ENCODE measurements at regions not wholly inside any gene's neighbourhood (a gene's known extent, or its start where the extent isn't known, plus 50 kb on each side); places are given as distances from the start of the nearest gene placed in this dataset.

DNA sequence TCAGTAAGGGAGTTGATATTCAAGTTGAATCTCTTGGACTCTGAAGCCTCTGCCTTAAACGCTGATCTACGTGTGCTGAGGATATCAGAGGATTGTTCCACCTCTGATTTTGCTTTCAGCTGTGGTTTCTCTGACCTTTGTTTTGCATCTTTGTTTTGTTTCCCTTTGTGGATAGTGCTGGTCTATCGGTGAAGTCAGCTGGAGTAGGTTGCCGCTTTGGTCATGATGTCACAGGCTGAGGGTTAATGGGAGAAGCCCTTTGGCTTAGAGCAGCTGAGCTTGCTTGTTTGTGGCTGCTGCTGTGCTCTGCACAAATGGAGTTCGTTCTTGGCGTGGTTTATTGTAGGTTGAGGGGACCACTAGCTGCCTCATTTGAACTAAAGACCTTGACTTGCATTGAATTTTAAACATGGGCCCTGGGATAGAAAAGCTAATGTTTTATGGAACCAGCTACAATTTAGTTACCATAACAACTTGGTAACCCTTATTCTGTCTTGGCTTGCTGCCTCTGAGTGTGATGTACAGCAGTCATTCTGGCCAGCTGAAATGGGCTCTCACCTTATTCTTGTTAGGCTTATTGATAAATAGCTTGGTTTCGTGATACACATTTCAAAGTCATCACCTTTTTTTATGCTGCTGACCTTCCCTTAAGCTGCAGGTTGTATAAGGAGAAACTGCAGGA is 284.5 kb upstream of the E2F7 start:
- no peak for DNase-seq (ENCODE audit: low read depth in 1 of 2, low spot score in 1 of 2)
- TF ChIP-seq TFCP2L1 (CRISPR knock-in tag; IDR thresholded peaks at IDR 0.05) (no peak), EHF (CRISPR knock-in tag; IDR thresholded peaks at IDR 0.05) (no peak)
- Histone ChIP-seq H3K4me3 (no peak overlapping the region), H3K9me3 (no peaks in the 10 kb centered on the region), H3K4me2 (no peak overlapping the region), H3K4me1 (no peaks in the 10 kb centered on the region), H3K27ac (no peak overlapping the region)
- POLR2A ChIA-PET = no interaction called here
- ATAC-seq = no peak
- WGBS (ENCODE audit: missing lambda C conversion rate) = 15% methylated on average over 7 of the region's 7 CpGs
- FAIRE-seq = no peak
- CTCF ChIA-PET = no interaction called here

DNA sequence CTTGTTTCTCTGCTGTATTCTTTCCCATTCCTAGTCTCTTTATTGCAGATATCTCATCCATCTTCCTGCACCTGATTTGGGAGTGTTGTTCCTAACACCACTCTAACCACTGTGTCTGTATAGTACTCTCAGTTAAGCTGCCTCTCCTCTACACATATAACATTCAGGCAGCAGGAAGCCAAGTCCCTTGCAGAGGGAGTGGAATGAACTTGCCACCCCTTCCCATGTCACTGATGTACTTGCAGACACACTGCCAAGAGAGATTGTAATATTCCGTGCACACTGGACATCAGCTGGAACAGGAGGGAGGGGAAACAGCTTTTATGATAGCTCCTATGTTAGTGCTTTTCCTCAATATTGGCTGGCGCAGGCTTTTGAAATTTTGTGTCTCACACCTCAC is 281.6 kb upstream of the E2F7 start:
- ChIA-PET POLR2A (no interaction called here), CTCF (no interaction called here)
- Histone ChIP-seq H3K4me2 (no peak overlapping the region), H3K4me1 (no peaks in the 10 kb centered on the region), H3K9me3 (no peaks in the 10 kb centered on the region), H3K4me3 (no peak overlapping the region), H3K27ac (no peak overlapping the region)
- no peak for ATAC-seq
- 6% methylated on average over 2 of the region's 2 CpGs for WGBS (ENCODE audit: missing lambda C conversion rate)
- DNase-seq (ENCODE audit: low read depth in 1 of 2, low spot score in 1 of 2) = no peak
- no peak for TF ChIP-seq EHMT2 (IDR thresholded peaks at IDR 0.05; ENCODE audit: low read depth)
- TF ChIP-seq CTCF (IDR thresholded peaks at IDR 0.05) = no peak
- TF ChIP-seq, protein P1, sequence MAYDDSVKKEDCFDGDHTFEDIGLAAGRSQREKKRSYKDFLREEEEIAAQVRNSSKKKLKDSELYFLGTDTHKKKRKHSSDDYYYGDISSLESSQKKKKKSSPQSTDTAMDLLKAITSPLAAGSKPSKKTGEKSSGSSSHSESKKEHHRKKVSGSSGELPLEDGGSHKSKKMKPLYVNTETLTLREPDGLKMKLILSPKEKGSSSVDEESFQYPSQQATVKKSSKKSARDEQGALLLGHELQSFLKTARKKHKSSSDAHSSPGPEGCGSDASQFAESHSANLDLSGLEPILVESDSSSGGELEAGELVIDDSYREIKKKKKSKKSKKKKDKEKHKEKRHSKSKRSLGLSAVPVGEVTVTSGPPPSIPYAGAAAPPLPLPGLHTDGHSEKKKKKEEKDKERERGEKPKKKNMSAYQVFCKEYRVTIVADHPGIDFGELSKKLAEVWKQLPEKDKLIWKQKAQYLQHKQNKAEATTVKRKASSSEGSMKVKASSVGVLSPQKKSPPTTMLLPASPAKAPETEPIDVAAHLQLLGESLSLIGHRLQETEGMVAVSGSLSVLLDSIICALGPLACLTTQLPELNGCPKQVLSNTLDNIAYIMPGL (CRISPR knock-in tag; IDR thresholded peaks at IDR 0.05; ENCODE audit: borderline replicate concordance) = no peak
- no peak for TF ChIP-seq FOXS1 (CRISPR knock-in tag; IDR thresholded peaks at IDR 0.05)
- TF ChIP-seq HOXB13 (CRISPR knock-in tag; IDR thresholded peaks at IDR 0.05; ENCODE audit: low read depth) = no peak
- no peak for TF ChIP-seq USF2 (IDR thresholded peaks at IDR 0.05)
- no peak for TF ChIP-seq CHD2 (IDR thresholded peaks at IDR 0.05; ENCODE audit: low read length, partially characterized antibody)
- no peak for TF ChIP-seq JUNB (IDR thresholded peaks at IDR 0.05)
- no peak for TF ChIP-seq MAZ (IDR thresholded peaks at IDR 0.05; ENCODE audit: borderline replicate concordance, low read depth, low read length)
- no peak for TF ChIP-seq JUN (IDR thresholded peaks at IDR 0.05)
- TF ChIP-seq RAD21 (conservative IDR thresholded peaks at IDR 0.05 in 1 of 2, IDR thresholded peaks at IDR 0.05 in 1 of 2) = no peak
- no peak for TF ChIP-seq MAFK (IDR thresholded peaks at IDR 0.05; ENCODE audit: partially characterized antibody)
- no peak for TF ChIP-seq ESRRA (IDR thresholded peaks at IDR 0.05; ENCODE audit: borderline replicate concordance, low read length)
- no peak for TF ChIP-seq HEYL (CRISPR knock-in tag; IDR thresholded peaks at IDR 0.05)
- no peak for TF ChIP-seq TFCP2L1 (CRISPR knock-in tag; IDR thresholded peaks at IDR 0.05)
- TF ChIP-seq NFE2L2 (conservative IDR thresholded peaks at IDR 0.05; ENCODE audit: low read length) = no peak
- no peak for FAIRE-seq

- WGBS (ENCODE audit: missing lambda C conversion rate) = 0% methylated on average over 1 of the region's 1 CpG
- ATAC-seq = no peak
- Histone ChIP-seq H3K27ac (no peak overlapping the region), H3K4me2 (no peak overlapping the region), H3K9me3 (no peaks in the 10 kb centered on the region), H3K4me1 (no peaks in the 10 kb centered on the region), H3K4me3 (no peak overlapping the region)
- TF ChIP-seq MYC (IDR thresholded peaks at IDR 0.05; ENCODE audit: borderline replicate concordance, low read length) (no peak), GATA3 (IDR thresholded peaks at IDR 0.05; ENCODE audit: borderline replicate concordance) (no peak), HEYL (CRISPR knock-in tag; IDR thresholded peaks at IDR 0.05) (no peak), RFX5 (IDR thresholded peaks at IDR 0.05) (no peak), ZNF302 (CRISPR knock-in tag; IDR thresholded peaks at IDR 0.05) (no peak), RAD21 (conservative IDR thresholded peaks at IDR 0.05 in 1 of 2, IDR thresholded peaks at IDR 0.05 in 1 of 2) (no peak), FOXS1 (CRISPR knock-in tag; IDR thresholded peaks at IDR 0.05) (no peak), HOXA7 (CRISPR knock-in tag; IDR thresholded peaks at IDR 0.05) (no peak), TP53 (CRISPR knock-in tag; IDR thresholded peaks at IDR 0.05) (no peak), POLR2AphosphoS2 (conservative IDR thresholded peaks at IDR 0.05; ENCODE audit: low read length) (no peak), RARB (CRISPR knock-in tag; IDR thresholded peaks at IDR 0.05) (no peak), CHD2 (IDR thresholded peaks at IDR 0.05; ENCODE audit: low read length, partially characterized antibody) (no peak), HOXB5 (CRISPR knock-in tag; IDR thresholded peaks at IDR 0.05) (no peak), ZFP36 (IDR thresholded peaks at IDR 0.05; ENCODE audit: borderline replicate concordance, partially characterized antibody) (no peak), JUN (IDR thresholded peaks at IDR 0.05) (no peak)
- TF ChIP-seq, protein P2, sequence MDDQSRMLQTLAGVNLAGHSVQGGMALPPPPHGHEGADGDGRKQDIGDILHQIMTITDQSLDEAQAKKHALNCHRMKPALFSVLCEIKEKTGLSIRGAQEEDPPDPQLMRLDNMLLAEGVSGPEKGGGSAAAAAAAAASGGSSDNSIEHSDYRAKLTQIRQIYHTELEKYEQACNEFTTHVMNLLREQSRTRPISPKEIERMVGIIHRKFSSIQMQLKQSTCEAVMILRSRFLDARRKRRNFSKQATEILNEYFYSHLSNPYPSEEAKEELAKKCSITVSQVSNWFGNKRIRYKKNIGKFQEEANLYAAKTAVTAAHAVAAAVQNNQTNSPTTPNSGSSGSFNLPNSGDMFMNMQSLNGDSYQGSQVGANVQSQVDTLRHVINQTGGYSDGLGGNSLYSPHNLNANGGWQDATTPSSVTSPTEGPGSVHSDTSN (IDR thresholded peaks at IDR 0.05) = no peak
- ChIA-PET CTCF (no interaction called here), POLR2A (no interaction called here)
- DNase-seq (ENCODE audit: low read depth in 1 of 2, low spot score in 1 of 2) = no peak
- FAIRE-seq = no peak
Observed at GRCh38 chr12:77345336-77345735, 280.0 kb upstream of the E2F7 start.

Data from A549 (cell line).